HCT116 (cell line): ENCODE measurements at regions not wholly inside any gene's neighbourhood (a gene's known extent, or its start where the extent isn't known, plus 50 kb on each side); places are given as distances from the start of the nearest gene placed in this dataset.

Experiments used
- ATAC-seq: fragments of 200-7000 bp; cut with Tn5 transposase; 2 replicates; pipeline ENCODE4 v1.9.1; 2020; ENCODE audit warnings: mild to moderate bottlenecking, moderate library complexity
- BruUV-seq: library from RNA; stranded (reverse); fragments of 400-500 nt; replicated peaks from 2 replicates; lab custom pipeline; 2021; lab: Mats Ljungman, UMichigan
- CTCF ChIA-PET: fragments of 300-600 bp; sonication (Branson Sonifier 250); formaldehyde crosslinking; loops from one replicate; lab custom pipeline; 2021; ENCODE audit warnings: antibody characterized with exemption; lab: Charles Lee
- POLR2A ChIA-PET: fragments of 300-600, 350-600 bp; sonication (Branson Sonifier 250); formaldehyde crosslinking; loops from one replicate; lab custom pipeline; 2021; ENCODE audit warnings: antibody characterized with exemption; lab: Charles Lee
- RAD21 ChIA-PET, 2 experiments: fragments of 300-600 bp; sonication (Branson Sonifier 250); formaldehyde crosslinking; loops; one replicate each; lab custom pipeline; 2023; ENCODE audit warnings: low total read pairs in 2 of 2; ENCODE audit not compliant: uncharacterized antibody in 2 of 2, unreplicated experiment in 2 of 2, low non-redundant PET in 1 of 2; lab: Charles Lee
- DNase-seq: peaks from one replicate; pipeline ENCODE4 v3.0.0-alpha.2; 2010; ENCODE audit warnings: low read depth, low spot score
- H2AFZ ChIP-seq: fragments of 200-600 bp; shearing (Covaris generic), sonication (generic); 2 replicates; pipeline ENCODE4 v1.6.1; 2017; ENCODE audit warnings: low read depth, mixed run types, mixed read lengths, antibody characterized with exemption, low read length; ENCODE audit not compliant: poor library complexity, severe bottlenecking
- H3K27ac ChIP-seq: 2 replicates; pipeline ENCODE4 v1.5.1; 2012; ENCODE audit warnings: low read depth, low read length
- H3K27me3 ChIP-seq: fragments of 200-600 bp; sonication (generic); 2 replicates; pipeline ENCODE4 v1.6.1; 2016; ENCODE audit warnings: mixed run types, low read length, mixed read lengths; ENCODE audit not compliant: insufficient read depth
- H3K36me3 ChIP-seq, 2 experiments: fragments of 200-500 bp in 1 of 2; fragments of 200-600 bp in 1 of 2; sonication (Bioruptor generic) in 1 of 2; sonication (generic) in 1 of 2; 2 replicates each; pipeline versions ENCODE4 v1.5.1 to v1.6.1; 2014 to 2016; ENCODE audit warnings: low read length in 2 of 2, inconsistent platforms in 1 of 2, mixed read lengths in 1 of 2, mixed run types in 1 of 2; ENCODE audit not compliant: insufficient read depth in 2 of 2, control insufficient read depth in 1 of 2
- H3K4me1 ChIP-seq, 2 experiments: fragments of 200-600 bp in 1 of 2; sonication (generic) in 1 of 2; 2 replicates each; pipeline versions ENCODE4 v1.5.1 to v1.6.1; 2012 to 2017; ENCODE audit warnings: low read length in 2 of 2, inconsistent platforms in 1 of 2, mild to moderate bottlenecking in 1 of 2, mixed read lengths in 1 of 2, mixed run types in 1 of 2, moderate library complexity in 1 of 2; ENCODE audit not compliant: insufficient read depth in 2 of 2, control insufficient read depth in 1 of 2
- H3K4me2 ChIP-seq: fragments of 200-600 bp; sonication (generic); 2 replicates; pipeline ENCODE4 v1.6.1; 2017; ENCODE audit warnings: mixed run types, low read length, mixed read lengths
- H3K4me3 ChIP-seq, 2 experiments: fragments of 200-600 bp in 1 of 2; sonication (generic) in 1 of 2; replicated peaks in 1 of 2; 2 replicates each; pipeline ENCODE4 v1.5.1; 2011 to 2016; ENCODE audit warnings: low read length in 2 of 2, control low read depth in 1 of 2, low read depth in 1 of 2, mild to moderate bottlenecking in 1 of 2, mixed read lengths in 1 of 2, mixed run types in 1 of 2
- H3K79me2 ChIP-seq: fragments of 200-600 bp; sonication (generic); 2 replicates; pipeline ENCODE4 v1.6.1; 2017; ENCODE audit warnings: mild to moderate bottlenecking, mixed run types, low read length, moderate library complexity, mixed read lengths; ENCODE audit not compliant: insufficient read depth
- H3K9ac ChIP-seq: fragments of 200-600 bp; sonication (generic); 2 replicates; pipeline ENCODE4 v1.6.1; 2016; ENCODE audit warnings: low read length, mixed read lengths
- H3K9me2 ChIP-seq: fragments of 200-600 bp; sonication (generic), shearing (Covaris generic); 2 replicates; pipeline ENCODE4 v1.6.1; 2017; ENCODE audit warnings: mixed run types, mild to moderate bottlenecking, moderate library complexity; ENCODE audit not compliant: insufficient read depth
- H3K9me3 ChIP-seq, 2 experiments: fragments of 200-500 bp in 1 of 2; fragments of 200-600 bp in 1 of 2; sonication (Bioruptor generic) in 1 of 2; sonication (generic) in 1 of 2; 2 replicates each; pipeline ENCODE4 v1.6.1; 2014 to 2017; ENCODE audit warnings: low read length in 2 of 2, mixed read lengths in 2 of 2, inconsistent platforms in 1 of 2, low read depth in 1 of 2, mild to moderate bottlenecking in 1 of 2, mixed run types in 1 of 2, moderate library complexity in 1 of 2; ENCODE audit not compliant: control insufficient read depth in 1 of 2, insufficient read depth in 1 of 2
- H4K20me1 ChIP-seq: fragments of 200-600 bp; sonication (generic), shearing (Covaris generic); 2 replicates; pipeline ENCODE4 v1.6.1; 2017; ENCODE audit warnings: mixed run types, mild to moderate bottlenecking, moderate library complexity; ENCODE audit not compliant: insufficient read depth
- ATF3 ChIP-seq: IDR thresholded peaks from 2 replicates; pipeline ENCODE4 v1.6.1; 2012
- CEBPB ChIP-seq: IDR thresholded peaks from 2 replicates; pipeline ENCODE4 v1.6.1; 2012; ENCODE audit warnings: low read depth
- EGR1 ChIP-seq: IDR thresholded peaks from 2 replicates; pipeline ENCODE4 v1.6.1; 2012; ENCODE audit warnings: low read depth
- ELF1 ChIP-seq: IDR thresholded peaks from 2 replicates; pipeline ENCODE4 v1.6.1; 2012; ENCODE audit warnings: low read depth, borderline replicate concordance
- EZH2 ChIP-seq: fragments of 200-600 bp; sonication (generic); IDR thresholded peaks from 2 replicates; pipeline ENCODE4 v1.6.1; 2017; ENCODE audit warnings: antibody characterized with exemption, mixed run types
- JUND ChIP-seq: IDR thresholded peaks from 2 replicates; pipeline ENCODE4 v1.6.1; 2012
- POLR2A ChIP-seq: IDR thresholded peaks from 2 replicates; pipeline ENCODE4 v1.7.0; 2011; ENCODE audit warnings: borderline replicate concordance; ENCODE audit not compliant: insufficient read depth, insufficient read length; ENCODE audit errors: extremely low read depth
- POLR2AphosphoS5 ChIP-seq: IDR thresholded peaks from 2 replicates; pipeline ENCODE4 v1.6.1; 2011; ENCODE audit warnings: mild to moderate bottlenecking, low read depth, low read length, moderate library complexity
- RAD21 ChIP-seq: IDR thresholded peaks from 2 replicates; pipeline ENCODE4 v1.6.1; 2012; ENCODE audit warnings: low read depth, mild to moderate bottlenecking
- REST ChIP-seq: IDR thresholded peaks from 2 replicates; pipeline ENCODE4 v1.6.1; 2012; ENCODE audit warnings: low read depth
- SIN3A ChIP-seq: IDR thresholded peaks from 2 replicates; pipeline ENCODE4 v1.6.1; 2012; ENCODE audit warnings: low read depth
- SP1 ChIP-seq: IDR thresholded peaks from 2 replicates; pipeline ENCODE4 v1.6.1; 2012; ENCODE audit warnings: low read depth
- SRF ChIP-seq: IDR thresholded peaks from 2 replicates; pipeline ENCODE4 v1.6.1; 2012; ENCODE audit warnings: low read depth
- TCF7L2 ChIP-seq: IDR thresholded peaks from 2 replicates; pipeline ENCODE4 v1.7.0; 2011; ENCODE audit warnings: borderline replicate concordance, inconsistent platforms; ENCODE audit not compliant: insufficient read depth, insufficient read length; ENCODE audit errors: extremely low read depth
- YY1 ChIP-seq: IDR thresholded peaks from 2 replicates; pipeline ENCODE4 v1.6.1; 2011; ENCODE audit warnings: low read length, low read depth, moderate library complexity, mild to moderate bottlenecking; ENCODE audit not compliant: insufficient replicate concordance; ENCODE audit errors: extremely low read depth
- ZBTB33 ChIP-seq: IDR thresholded peaks from 2 replicates; pipeline ENCODE4 v1.6.1; 2011; ENCODE audit warnings: mild to moderate bottlenecking, low read length, moderate library complexity; ENCODE audit not compliant: insufficient replicate concordance; ENCODE audit errors: extremely low read depth
- ZFX ChIP-seq: fragments of 450-650 bp; IDR thresholded peaks from 2 replicates; pipeline ENCODE4 v1.6.1; 2017
- ZNF274 ChIP-seq: fragments of 200-500 bp; sonication (Bioruptor generic); IDR thresholded peaks from 2 replicates; pipeline ENCODE4 v1.6.1; 2014; ENCODE audit warnings: mild to moderate bottlenecking, low read depth, low read length, inconsistent platforms
- intact Hi-C: fragments of 100-400 bp; cut with micrococcal nuclease; formaldehyde crosslinking; loops from 2 replicates; pipeline ENCODE4 v1.10.0; 2022

- H3K4me3 ChIP-seq = no peak overlapping the region
- ATAC-seq = no peak
- ChIA-PET RAD21 (no interaction called here), CTCF (no interaction called here), POLR2A (no interaction called here)
- H2AFZ ChIP-seq = no peak overlapping the region
- no peaks in the 10 kb centered on the region for H3K36me3 ChIP-seq
- H3K4me1 ChIP-seq = no peaks in the 10 kb centered on the region
- no peak for TF ChIP-seq RAD21
- TF ChIP-seq SP1 = no peak
- no peak for TF ChIP-seq ZBTB33
- no peak for TF ChIP-seq POLR2A
- no peak for TF ChIP-seq POLR2AphosphoS5
- TF ChIP-seq REST = no peak
- no peak for TF ChIP-seq TCF7L2
- no peak for TF ChIP-seq ELF1
- TF ChIP-seq JUND = no peak
- no peak for TF ChIP-seq EGR1
- TF ChIP-seq ATF3 = no peak
- TF ChIP-seq SRF = no peak
- no peak for TF ChIP-seq SIN3A
- no peak for TF ChIP-seq ZFX
- no peak for TF ChIP-seq YY1
- TF ChIP-seq CEBPB = no peak
- TF ChIP-seq ZNF274 = no peak
- no peak for TF ChIP-seq EZH2
- DNase-seq = no peak
- H3K27ac ChIP-seq = no peak overlapping the region
- H3K4me2 ChIP-seq = no peak overlapping the region
- no TSS peak for BruUV-seq
- H3K9me2 ChIP-seq = no peaks in the 10 kb centered on the region
- no peak overlapping the region for H3K9ac ChIP-seq
- H3K79me2 ChIP-seq = no peaks in the 10 kb centered on the region
- intact Hi-C loops = no loop called here
- no peaks in the 10 kb centered on the region for H3K9me3 ChIP-seq
- H3K27me3 ChIP-seq = no peaks in the 10 kb centered on the region
- H4K20me1 ChIP-seq = no peaks in the 10 kb centered on the region
Observed at GRCh38 chr3:177948716-177949425, 587.4 kb upstream of the KCNMB2 start.
